HG03175 (cell line): ENCODE measurements at regions not wholly inside any gene's neighbourhood (a gene's known extent, or its start where the extent isn't known, plus 50 kb on each side); places are given as distances from the start of the nearest gene placed in this dataset.

Experiments used
- ATAC-seq: cut with Tn5 transposase; IDR thresholded peaks from one replicate; pipeline ENCODE4 v1.9.1; 2021; ENCODE audit warnings: mild to moderate bottlenecking, moderate library complexity; ENCODE audit not compliant: unreplicated experiment

DNA sequence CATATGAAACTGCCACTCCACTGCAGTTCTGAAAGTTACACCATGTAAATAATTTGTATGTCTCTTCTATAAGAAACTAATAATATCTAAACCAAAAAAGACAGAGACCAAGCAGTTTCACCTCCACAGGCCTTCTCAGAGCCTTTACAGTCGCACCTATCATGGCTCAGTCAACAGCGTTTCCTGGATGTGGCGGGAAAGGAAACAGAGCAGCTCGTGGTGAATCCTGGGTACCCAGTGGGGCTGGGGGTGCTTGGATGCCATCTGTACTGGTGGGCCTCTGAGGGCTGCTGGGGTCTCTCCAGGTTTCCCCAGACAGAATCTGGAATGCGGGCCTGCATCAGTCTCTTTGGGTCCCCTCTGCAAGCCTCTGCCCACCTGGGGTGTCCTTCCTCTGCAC, 100.2 kb upstream of the CASZ1 start:
- ATAC-seq = no peak

DNA sequence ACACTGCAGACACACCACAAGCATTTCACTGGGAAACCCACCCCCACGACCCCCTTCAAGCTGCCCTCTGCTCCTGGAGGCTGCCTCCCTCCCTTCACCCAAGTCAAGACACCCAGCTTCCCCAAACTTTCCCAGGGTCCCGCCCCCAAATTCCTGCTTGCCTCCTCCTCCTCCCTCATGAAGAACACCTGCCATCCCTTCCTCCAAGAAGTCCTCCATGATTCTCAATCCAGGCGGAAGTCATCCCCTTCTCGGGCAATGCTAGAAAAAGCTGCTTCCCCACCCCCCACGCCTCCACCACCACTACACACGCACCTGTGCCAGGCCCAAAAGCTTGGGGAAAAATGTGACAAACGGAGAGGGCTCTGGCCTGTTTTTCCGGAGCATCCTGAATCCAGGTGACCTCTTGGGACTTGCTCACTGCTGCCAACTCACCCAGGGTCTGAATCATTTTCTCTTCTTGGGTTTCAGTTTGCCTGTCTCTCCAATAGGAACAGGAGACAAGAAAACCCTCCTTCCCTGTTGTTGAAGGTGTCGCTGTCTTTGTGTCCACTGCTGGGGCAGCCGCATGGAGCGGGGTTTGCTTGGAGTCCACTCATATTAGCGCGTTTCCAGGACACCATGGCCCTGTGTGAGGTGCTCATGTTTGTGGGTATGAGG, 101.0 kb upstream of the CASZ1 start:
- no peak for ATAC-seq

DNA sequence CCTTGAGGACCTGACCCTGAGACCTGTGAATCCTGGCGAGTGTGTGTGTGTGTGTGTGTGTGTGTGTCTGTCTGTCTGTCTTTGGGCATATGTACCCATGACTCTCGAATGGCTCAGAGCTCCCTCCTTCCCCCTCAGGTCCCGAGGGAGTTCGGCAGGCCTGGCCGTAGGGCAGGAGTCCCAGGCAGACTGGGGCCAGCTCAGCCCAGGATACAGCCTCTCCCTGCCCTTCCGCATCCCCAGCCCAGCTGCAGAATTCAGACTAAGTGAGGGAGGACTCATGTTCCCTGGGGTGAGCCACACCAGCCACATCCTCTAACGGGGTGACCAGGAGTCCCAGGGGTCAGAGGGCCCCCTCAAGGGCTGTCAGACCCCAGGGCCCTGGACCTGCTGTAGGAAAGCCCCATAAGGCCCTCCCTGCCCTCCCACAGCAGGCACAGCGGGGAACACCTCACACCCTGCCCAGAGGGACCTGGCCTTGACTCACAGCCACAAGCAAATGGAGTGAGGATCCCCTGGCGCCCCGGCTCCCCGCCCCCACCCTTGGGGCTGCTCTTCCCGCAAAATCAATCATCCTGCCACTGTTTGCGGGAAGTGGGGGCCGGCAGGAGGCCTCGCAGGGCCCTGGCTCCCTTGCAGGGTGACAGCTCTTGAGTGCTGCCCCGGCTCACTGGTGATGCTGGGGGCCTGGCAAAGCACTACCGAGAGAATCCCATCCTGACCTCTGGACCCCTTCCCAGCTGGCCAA, 101.7 kb upstream of the CASZ1 start:
- ATAC-seq = no peak

DNA sequence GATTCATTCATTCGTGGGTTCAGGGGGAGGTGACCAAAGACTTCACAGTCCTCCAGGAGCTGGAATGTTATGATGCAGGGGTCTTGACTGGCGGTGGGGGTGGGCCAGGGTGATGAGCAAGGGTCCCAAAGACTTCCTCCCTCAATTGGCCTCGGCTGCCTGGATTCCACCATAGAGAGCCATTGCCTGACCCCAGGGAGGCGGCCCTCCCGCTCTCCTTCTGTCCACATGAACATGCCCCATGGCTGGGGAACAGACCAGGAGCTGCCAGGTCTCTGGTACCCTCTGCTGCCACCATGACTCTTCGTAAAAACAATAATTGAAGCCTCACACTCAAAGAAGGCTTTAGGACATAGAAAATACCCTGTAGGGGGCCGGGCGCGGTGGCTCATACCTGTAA, 102.5 kb upstream of the CASZ1 start:
- ATAC-seq = no peak

DNA sequence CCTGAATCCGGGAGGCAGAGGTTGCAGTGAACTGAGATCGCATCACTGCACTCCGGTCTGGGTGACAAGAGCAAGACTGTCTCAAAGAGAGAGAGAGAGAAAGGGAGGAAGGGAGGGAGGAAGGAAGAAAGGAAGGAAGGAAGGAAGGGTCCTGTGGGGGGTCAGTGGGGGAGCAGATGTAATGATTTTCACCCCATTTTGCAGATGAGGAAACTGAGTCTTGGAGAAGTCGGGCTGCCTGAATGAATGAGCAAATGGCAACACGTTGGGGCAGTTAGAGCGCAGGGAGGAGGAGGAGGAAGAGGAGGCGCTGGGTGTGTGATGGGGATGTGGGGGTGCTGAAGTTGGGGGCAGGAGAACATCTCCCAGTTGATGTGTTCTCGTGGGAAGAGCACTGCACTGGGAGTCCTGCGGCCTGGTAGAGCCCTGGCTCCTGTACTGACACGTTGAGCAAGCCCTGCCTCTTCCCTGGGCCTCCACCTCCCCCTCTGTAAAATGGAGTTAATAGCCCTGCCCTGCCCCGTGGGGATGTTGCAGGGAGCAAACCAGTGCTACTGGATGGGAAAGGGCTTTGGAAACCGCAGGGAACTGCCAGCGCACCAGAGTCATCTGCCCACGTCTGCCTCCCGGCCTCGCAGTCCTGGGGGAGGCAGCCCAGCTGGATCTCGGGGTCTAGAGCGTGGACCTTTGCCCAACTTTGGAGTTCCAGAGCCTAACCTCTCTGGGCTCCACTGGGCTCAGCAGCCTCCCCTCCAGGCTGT, 103.2 kb upstream of the CASZ1 start:
- no peak for ATAC-seq

DNA sequence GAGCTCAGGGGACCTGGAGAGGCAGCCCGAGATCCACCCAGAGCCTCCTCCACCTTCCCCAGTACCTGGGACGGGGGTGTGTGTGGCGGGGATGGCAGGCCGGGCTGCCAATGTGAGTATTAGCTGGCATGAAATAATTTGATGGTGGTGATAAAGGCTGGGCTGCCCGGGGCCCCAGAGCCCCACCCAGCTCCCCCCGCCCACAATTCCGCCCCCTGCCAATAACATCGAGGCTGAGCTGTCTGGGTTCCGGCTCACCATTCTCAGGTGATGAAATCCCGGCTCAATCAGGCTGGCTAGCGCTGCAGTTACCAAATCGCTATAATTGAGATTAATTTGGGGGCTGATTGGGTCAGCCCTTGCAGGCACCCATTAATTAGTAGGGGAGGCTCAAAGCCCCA, 103.8 kb upstream of the CASZ1 start:
- ATAC-seq = no peak

DNA sequence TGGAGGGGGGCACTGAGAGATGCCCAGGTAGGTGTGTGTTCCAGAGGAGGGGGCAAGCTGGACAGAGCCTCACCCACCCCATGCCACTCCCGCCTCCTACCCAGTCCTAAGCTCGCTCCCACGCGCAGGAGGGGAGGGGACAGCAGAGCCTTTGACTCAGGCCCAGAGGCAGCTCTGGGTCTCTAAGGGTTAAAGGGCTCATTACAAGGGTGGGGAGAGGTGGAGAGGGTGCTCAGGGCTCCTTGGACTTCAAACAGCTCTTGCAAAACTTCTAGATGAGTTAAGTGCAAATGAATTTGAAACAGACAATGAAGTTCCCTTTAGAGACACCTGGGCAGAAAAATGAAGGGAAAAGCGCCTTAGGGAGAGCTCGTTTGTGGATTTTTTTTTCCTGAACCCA, 104.2 kb upstream of the CASZ1 start:
- no peak for ATAC-seq

DNA sequence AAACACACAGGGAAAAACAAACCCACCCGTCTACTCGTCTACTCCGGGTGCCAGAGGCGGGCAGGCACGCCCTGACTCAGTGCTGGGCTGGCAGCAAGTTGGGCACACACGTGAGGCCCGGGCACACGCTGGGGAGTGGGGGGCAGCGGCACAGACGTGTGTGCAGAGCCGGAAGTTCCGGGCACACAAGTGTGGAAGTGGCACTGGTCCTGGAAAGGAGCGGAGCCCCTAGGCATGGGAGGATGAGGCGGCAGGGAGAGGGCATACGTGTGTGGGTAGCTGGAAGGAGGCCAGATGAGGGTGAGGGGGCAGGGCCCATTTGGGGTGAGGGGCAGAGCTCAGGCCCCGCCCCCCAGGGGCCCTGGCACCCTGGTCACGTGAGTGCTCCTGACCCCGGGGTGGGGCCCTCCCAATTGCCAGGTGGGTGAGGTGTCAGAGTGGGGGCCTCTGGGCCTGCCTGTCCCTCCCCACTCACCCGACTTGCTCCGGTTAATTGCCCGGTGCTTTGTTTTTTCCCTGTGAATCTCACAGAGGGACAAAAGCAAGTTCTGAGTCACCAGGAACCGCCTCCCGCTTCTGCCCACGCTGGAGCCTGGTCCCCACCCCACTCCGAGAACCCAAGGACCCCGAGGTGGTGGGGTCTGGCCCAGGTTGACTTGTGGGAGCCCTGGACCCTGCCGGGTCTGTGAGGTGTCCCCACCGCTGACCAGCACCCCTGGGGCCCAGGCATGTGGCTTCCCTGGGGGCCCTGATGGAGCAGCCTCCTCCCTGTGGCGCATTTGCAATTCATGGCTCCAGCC, 104.8 kb upstream of the CASZ1 start:
- no peak for ATAC-seq

DNA sequence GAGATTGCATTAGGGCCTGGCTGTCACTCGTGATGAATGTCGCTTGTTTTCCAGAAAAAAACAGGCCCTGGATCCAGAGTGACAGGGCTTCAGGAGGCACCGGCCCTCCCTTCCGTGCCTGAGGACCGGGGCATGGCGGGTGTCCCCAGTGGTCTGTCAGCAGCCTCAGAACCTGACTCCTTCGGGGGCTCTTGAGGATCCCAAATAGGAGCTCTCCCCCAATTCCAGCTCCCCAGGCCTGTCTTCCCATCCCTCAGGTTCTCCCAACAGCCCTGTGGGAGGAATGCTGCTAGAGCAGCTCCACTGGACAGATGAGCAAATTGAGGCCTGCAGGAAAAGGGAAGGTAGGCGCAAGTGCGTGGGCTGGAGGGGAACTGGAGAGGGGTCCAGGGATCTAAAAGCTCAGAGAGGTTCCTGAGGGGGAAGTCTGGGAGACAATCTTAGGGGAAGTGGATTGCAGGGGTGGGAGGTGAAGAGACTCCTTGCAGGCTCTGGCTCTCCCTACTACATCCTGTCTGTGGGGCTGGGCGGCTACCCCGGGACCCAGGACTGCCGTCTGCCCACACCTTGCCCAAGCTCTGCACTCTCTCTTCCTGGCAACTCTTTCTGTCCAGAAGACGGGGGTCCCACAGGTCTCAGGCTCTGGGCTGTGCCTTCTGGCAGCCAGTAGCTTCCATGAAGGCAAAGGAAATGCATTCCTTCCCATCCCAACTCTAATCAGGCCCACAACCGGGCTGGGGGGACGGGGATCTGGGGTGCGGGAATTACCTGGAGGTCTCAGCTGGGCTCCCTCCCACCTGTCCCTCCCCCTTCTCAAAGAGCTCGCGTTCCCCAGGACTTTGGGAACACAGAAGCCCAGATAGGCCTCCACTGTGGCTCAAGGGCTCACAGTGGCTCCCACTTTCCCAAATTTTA, 105.7 kb upstream of the CASZ1 start:
- no peak for ATAC-seq

DNA sequence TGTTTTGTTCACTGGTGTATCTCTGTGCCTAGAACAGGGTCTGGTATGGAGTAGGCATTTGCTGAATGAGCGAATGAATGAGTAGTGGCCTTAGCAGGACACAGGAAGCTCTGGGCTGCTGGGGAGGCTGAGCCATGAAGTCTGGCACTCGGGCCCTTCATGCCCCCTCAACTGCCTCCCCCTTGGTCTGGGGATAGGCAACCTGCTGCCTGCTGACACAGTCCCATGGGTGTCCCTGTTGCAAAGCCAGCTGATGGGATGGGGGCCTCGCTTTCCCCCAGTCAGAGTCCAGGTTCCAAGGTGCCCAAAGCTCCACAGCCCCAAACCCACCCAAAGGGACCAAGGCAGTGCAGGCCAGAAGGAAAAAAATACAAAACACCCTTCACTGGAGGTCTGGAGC, 107.0 kb upstream of the CASZ1 start:
- no peak for ATAC-seq

DNA sequence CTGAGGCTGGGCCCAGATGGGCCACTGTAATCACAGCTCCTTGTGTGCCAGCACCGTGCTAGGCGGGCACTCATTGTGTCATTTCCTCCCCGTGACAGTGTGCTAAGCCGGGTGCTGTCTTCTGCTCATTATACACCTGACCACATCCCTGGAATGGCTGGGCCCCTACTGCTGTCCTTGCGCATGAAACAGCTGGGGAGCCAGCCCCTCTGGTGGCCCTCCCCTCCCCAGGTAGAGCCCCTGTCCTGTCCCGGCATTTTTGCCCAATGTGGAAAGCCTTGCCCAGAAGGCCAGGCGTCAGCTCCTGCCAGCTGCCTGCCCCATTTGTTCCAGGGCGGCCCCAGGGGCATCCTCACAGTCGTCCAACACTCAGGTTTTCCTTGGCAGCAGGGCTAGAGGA, 107.4 kb upstream of the CASZ1 start:
- ATAC-seq = no peak

DNA sequence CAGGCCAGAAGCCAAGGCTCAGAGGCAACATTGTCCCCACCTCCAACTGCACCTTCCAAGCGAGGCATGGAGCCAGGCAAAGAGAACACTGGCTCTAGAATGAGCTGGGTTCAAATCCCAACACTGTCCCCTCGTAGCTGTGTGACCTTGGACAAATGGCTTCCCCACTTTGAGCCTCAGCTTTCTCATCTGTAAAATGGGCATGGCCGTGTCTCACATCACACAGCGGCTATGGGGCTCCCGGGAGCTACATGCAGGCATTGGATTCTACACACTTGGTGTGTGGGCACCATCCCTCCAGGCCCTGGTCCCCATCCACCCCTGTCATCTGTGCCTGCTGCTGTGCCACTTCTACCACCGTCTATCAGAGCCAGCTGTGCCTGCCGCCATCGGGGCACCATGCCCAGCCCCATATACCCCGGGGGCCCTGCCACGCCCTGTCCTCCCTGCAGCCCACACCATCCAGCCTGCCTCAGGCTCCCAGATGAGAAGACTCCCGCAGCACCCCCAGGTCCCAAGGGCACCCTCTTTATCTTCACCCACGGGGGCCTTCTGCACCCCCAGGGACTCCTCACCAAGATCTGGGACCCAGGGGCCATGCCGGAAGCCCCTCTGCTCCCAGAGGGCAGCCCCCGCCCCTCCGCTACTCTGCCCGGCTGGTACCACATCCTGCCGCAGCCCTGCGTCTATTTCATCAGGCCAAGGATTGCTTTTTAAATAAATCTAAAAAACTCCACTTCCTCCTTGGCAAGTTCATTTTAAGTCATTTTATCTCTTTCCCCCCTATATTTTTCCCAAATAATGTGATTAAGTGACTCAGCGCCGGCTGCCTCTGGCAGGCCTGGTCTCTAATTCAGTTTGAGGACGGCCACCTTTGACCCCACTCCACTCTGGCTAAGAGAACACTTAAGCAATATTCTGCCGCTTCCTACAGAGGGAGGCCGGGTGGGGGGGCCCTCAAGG, 107.8 kb upstream of the TARDBP start:
- no peak for ATAC-seq

DNA sequence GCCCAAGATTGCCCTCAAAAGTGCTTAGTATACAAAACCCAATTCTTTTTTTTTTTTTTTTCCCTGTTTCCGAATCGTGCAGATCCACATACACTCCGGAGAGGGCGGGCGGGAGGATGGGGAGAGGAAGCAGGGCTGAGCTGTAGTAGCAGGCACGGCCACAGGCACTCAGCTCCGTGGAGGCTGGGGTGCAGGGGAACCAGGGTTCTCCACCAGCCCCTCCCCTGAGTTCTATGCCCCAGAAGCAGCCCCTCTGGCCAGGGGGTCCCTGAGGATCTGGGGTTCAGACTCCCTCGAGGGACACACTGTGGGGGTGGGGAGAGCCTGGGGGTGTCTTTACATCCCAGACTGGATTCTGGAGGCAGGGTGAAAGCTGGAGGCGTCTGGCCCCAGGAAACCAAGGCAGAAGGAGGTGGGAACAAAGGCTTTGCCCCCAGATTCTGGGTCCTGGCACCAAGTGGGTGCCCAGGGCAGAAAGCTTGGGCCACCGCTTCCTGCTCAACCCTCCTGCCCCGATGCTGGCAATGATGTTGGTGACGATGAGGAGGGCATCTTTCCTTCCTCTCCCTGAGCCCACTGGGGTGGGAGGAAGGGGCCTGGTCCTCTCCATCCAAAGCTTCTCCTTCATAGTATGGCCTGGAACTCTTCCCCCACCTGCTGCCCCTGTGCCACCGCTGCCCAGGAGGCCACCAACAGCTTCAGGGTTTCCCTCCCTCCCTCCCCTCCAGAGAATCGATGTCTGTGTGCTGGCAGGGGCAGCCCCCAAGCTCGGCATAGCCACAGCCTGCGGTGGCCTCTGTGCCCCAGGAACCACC, 106.4 kb upstream of the TARDBP start:
- no peak for ATAC-seq

DNA sequence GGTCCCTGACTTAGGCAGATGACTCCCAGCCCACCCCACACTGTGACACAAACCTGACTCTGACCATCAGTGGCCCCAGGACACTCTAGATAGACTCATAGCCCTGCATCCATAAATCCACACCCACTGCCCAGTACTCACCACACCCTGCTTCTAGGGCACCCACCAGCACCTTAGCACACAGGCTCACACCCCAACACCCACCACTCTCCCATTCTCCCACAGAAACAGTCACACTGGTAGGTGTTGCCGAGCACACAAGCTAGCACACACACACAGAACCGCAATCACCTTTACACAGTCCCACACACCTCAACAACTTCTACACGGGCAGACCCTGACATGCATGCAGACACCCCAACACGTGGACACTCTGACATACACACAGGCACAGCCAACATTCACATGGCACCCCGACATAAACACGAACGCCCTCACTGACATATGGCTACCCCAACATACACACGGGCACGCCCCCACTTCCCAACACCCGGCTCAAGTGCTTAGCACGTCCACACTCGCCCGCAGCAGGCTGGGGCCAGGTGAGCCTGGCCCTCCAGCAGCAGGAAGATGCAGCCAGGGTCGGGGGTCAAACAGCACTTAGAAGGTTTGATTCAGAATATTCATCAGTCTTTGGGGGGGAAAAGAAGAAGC, 105.5 kb upstream of the TARDBP start:
- no peak for ATAC-seq

DNA sequence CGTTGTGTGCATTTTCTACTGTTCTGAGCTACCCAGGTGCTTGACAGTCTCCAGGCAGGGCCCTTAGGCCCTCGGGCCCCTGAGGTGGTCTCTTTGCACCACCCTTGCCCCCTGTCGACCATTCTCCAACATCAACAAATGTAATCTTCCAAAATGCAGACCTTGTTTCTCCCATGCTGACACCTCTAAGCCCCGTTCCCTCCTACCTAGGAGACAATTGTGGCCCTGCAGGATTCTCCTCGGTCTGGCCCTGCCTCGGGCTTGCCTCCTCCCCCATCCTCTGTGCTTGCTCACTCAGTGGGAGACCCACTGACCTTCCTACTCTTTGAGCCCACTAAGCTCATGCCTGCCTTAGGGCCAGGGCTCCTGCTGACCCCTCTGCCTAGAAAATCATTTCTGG, 104.2 kb upstream of the TARDBP start:
- ATAC-seq = no peak

DNA sequence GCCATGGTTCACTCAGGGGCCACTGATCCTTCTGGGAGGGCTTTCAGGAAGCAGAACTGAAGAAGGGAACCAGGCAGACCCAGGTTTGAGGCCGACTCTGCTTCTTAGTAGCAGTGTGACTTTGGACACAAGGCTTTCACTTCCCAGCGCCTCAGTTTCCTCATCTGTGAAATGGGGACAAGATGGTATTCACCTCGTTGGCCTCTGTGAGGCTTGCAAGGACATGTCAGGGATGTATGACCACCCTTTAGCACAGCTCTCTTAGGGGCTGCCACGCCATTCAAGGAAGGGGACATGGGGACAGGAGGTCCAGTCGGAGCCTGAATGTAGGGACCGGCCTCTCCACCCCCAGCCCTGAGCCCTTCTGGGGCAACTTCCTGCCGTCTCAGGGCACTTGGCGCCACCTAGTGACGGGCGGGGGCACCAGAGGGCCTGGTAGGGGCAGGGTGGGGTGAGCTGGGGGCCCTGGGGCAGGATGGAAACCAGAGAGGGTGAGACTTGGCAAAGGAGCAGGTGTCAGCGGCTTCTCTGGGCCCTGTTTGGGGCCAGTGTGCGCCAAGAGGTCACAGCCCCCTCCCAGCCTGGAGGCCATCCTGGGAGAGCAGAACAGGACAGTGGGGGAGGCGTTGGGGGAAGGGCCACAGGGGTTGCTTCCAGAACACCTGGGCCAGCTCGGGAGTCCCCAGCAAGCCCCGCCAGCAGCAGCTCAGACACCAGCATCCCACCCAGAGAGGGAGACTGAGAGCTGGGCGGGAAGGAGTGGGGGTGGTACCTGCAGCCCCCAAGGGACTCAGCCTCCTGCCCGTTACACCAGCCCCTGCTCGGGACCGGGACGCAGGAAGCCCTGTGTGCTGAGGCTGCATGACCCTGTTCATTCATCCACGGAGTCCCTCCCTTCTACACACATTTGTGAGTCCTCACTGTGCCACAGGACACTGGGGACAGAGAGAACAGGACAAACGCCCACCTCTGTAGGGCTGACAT, 102.5 kb upstream of the TARDBP start:
- no peak for ATAC-seq
